ENCODE measurements at regions not wholly inside any gene's neighbourhood (a gene's known extent, or its start where the extent isn't known, plus 50 kb on each side); places are given as distances from the start of the nearest gene placed in this dataset.

DNA sequence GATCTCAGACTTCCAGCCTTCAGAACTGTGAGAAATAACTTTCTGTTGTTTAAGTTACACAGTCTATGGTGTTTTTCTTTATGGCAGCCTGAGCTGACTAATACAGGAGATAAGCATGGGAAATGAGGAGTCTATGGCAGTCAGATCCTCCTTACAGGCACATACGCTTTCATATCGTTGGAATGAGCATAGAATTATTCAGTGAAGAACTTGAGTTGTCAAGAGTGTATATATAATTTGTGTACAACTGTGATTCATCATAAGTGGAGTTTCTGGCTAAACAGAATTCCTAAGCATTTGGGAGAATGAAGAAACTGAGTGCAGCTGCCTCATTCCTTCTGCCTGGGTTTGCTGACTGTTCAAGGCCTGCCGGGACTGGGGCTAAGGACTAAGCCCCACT lies 516.7 kb downstream of the ADRA2A start:
- no peak for TF ChIP-seq CTCF (IDR thresholded peaks at IDR 0.05)
- Mint-ChIP-seq H3K4me3 (no peak overlapping the region), H3K36me3 (ENCODE audit: low read depth) (no peaks in the 10 kb centered on the region), H3K27me3 (ENCODE audit: low read depth, poor library complexity) (peaks cover 3% of the 10 kb centered on the region), H3K27ac (no peak overlapping the region), H3K9me3 (no peaks in the 10 kb centered on the region), H3K4me1 (no peaks in the 10 kb centered on the region)
- DNase-seq = no peak

GRCh38 chr10:111595173-111595572 lies 518.3 kb downstream of the ADRA2A start:
- Mint-ChIP-seq H3K4me1 (no peaks in the 10 kb centered on the region), H3K27me3 (ENCODE audit: low read depth, poor library complexity) (peaks cover 3% of the 10 kb centered on the region), H3K36me3 (ENCODE audit: low read depth) (no peaks in the 10 kb centered on the region), H3K9me3 (no peaks in the 10 kb centered on the region), H3K4me3 (no peak overlapping the region), H3K27ac (no peak overlapping the region)
- DNase-seq = no peak
- TF ChIP-seq CTCF (IDR thresholded peaks at IDR 0.05) = no peak

DNA sequence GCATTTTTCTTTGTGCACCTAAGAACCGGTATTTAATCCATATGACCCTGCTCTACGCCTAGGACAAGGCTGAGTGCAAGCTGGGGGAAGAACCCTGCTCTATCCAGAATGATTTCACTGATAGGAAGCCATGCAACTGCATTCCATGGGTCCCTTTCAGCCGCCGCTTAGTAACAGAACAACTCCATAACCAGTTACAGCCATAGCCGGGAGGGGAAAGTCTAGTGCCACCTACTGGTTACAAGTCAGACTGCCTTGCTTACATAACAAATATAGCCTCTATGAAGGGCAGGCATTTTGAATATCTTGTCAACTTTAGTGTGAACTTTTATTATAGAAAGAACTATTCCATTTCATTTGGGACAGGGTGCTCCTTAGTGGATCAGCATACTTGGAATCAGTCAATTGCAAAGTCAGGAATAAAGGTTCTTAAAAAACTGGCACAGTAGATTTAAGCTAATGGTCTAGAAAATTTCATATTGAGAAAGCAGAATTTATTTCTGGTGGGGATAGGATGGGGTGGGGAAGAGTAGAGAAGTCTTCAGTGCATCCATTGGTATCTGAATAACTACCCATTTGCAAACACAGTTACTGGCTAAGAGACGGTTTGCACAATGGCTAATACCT lies 521.7 kb downstream of the ADRA2A start:
- Mint-ChIP-seq H3K9me3 (no peaks in the 10 kb centered on the region), H3K4me1 (no peaks in the 10 kb centered on the region), H3K27ac (no peak overlapping the region), H3K4me3 (no peak overlapping the region), H3K27me3 (ENCODE audit: low read depth, poor library complexity) (peaks cover 2% of the 10 kb centered on the region), H3K36me3 (ENCODE audit: low read depth) (no peaks in the 10 kb centered on the region)
- peak; percentile 66 for DNase-seq
- TF ChIP-seq CTCF (IDR thresholded peaks at IDR 0.05) = peak; percentile 88

- H3K9me3 Mint-ChIP-seq = no peaks in the 10 kb centered on the region
Measured at GRCh38 chr10:111599943-111600342, 523.1 kb downstream of the ADRA2A start.

GRCh38 chr10:111600772-111601171 lies 523.9 kb downstream of the ADRA2A start:
- DNase-seq = no peak
- H3K9me3 Mint-ChIP-seq = no peaks in the 10 kb centered on the region
- no peak for TF ChIP-seq CTCF (IDR thresholded peaks at IDR 0.05)
- no peaks in the 10 kb centered on the region for H3K4me1 Mint-ChIP-seq
- H3K4me3 Mint-ChIP-seq = no peak overlapping the region
- H3K27me3 Mint-ChIP-seq (ENCODE audit: low read depth, poor library complexity) = peaks cover 2% of the 10 kb centered on the region
- no peaks in the 10 kb centered on the region for H3K36me3 Mint-ChIP-seq (ENCODE audit: low read depth)
- no peak overlapping the region for H3K27ac Mint-ChIP-seq

More at GRCh38 chr10:111599943-111600342, 523.1 kb downstream of the ADRA2A start:
- Mint-ChIP-seq H3K36me3 (ENCODE audit: low read depth) (no peaks in the 10 kb centered on the region), H3K4me3 (no peak overlapping the region), H3K27ac (no peak overlapping the region), H3K27me3 (ENCODE audit: low read depth, poor library complexity) (peaks cover 2% of the 10 kb centered on the region), H3K4me1 (no peaks in the 10 kb centered on the region)
- DNase-seq = no peak
- no peak for TF ChIP-seq CTCF (IDR thresholded peaks at IDR 0.05)

DNA sequence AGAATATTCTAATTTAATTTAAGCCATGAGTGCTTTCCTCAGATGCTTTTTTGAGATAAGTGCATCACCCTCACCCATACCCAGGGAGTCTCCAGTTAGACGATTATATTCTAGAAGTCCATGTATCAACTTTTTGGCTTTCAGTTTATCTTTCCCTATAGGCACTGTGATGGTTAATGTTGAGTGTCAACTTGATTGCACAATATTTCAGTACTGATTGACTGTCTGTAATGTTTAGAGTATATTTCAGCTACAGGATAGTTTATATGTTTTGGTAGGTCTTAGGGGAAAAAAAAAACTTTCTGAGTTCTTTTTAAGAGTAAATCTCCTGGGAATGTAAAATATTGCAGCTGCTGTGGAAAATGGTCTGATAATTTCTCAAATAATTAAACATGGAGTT lies 535.4 kb downstream of the ADRA2A start:
- no peak for TF ChIP-seq CTCF (IDR thresholded peaks at IDR 0.05)
- no peak overlapping the region for H3K4me3 Mint-ChIP-seq

More for the DNA sequence above, 535.4 kb downstream of the ADRA2A start:
- DNase-seq = no peak
- peaks cover 3% of the 10 kb centered on the region for H3K27me3 Mint-ChIP-seq (ENCODE audit: low read depth, poor library complexity)
- H3K4me1 Mint-ChIP-seq = no peaks in the 10 kb centered on the region
- H3K9me3 Mint-ChIP-seq = peaks cover 5% of the 10 kb centered on the region
- no peak overlapping the region for H3K27ac Mint-ChIP-seq
- no peaks in the 10 kb centered on the region for H3K36me3 Mint-ChIP-seq (ENCODE audit: low read depth)
